ENCODE measurements at regions not wholly inside any gene's neighbourhood (a gene's known extent, or its start where the extent isn't known, plus 50 kb on each side); places are given as distances from the start of the nearest gene placed in this dataset.

GRCh38 chr2:6564326-6564725 is 301.4 kb downstream of the CMPK2 start:
- H3K4me3 Mint-ChIP-seq, result no peak overlapping the region
- ChIA-PET POLR2A (no interaction called here), CTCF (no interaction called here)
- H3K9me3 Mint-ChIP-seq, result peaks cover 0 to 4% (median 0%) of the 10 kb centered on the region in 3 donors
- no peak for DNase-seq
- no peaks in the 10 kb centered on the region for H3K36me3 Mint-ChIP-seq
- Histone ChIP-seq H3K27ac (ENCODE audit: low read length) (no peak overlapping the region), H3K4me1 (ENCODE audit: control insufficient read depth in 1 of 2, extremely low read depth in 1 of 2, insufficient read depth in 2 of 2, low read length in 2 of 2) (no peaks in the 10 kb centered on the region), H3K9me3 (no peaks in the 10 kb centered on the region), H3K36me3 (ENCODE audit: control insufficient read depth in 2 of 2, extremely low read depth in 1 of 2, insufficient read depth in 1 of 2, low read length in 1 of 2) (no peaks in the 10 kb centered on the region), H3K4me3 (ENCODE audit: control insufficient read depth in 1 of 2, extremely low read depth in 1 of 2, low read length in 1 of 2) (no peak overlapping the region), H3K27me3 (replicated peaks in 1 of 2; ENCODE audit: control insufficient read depth in 2 of 2, extremely low read depth in 1 of 2, insufficient read depth in 2 of 2, low read length in 1 of 2) (no peaks in the 10 kb centered on the region)
- WGBS (ENCODE audit: insufficient coverage), result 100% methylated on average over 1 of the region's 1 CpG
- H3K27me3 Mint-ChIP-seq, result peaks cover 0 to 16% of the 10 kb centered on the region in 2 donors
- no peaks in the 10 kb centered on the region for H3K4me1 Mint-ChIP-seq
- no peak overlapping the region for H3K27ac Mint-ChIP-seq
- no peak for ATAC-seq (replicated peaks in 1 of 4)

DNA sequence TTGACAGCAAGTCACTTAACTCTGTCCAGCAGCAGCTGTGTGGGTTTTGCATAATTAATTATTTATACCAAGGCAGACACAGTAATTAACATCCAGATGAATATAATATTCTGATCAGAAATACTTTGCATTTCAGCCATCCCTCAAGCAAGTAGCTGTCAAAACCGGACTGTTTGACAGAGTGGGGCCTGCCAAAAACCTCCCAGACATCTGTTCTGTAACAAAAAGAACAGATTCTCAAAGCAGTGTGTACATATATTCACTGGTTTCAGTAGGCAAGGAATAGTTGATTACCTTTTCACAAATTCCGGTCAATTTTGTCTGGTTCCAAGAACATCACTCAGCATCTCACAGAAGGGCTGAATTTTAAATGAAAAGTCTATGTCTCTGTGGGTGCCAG is 291.6 kb downstream of the CMPK2 start:
- CTCF ChIA-PET, result no interaction called here
- ATAC-seq (replicated peaks in 1 of 4) (no peak), DNase-seq (no peak)
- 100% methylated on average over 1 of the region's 2 CpGs for WGBS (ENCODE audit: insufficient coverage)
- Mint-ChIP-seq H3K4me3 (no peak overlapping the region), H3K27ac (no peak overlapping the region), H3K9me3 (peaks cover 5 to 6% (median 5%) of the 10 kb centered on the region in 3 donors), H3K36me3 (no peaks in the 10 kb centered on the region), H3K4me1 (no peaks in the 10 kb centered on the region), H3K27me3 (peaks cover 6 to 10% of the 10 kb centered on the region in 2 donors)
- no peak overlapping the region for H3K27ac ChIP-seq (ENCODE audit: low read length)
- POLR2A ChIA-PET, result no interaction called here
- H3K4me1 ChIP-seq (ENCODE audit: control insufficient read depth in 1 of 2, extremely low read depth in 1 of 2, insufficient read depth in 2 of 2, low read length in 2 of 2), result no peaks in the 10 kb centered on the region
- H3K27me3 ChIP-seq (replicated peaks in 1 of 2; ENCODE audit: control insufficient read depth in 2 of 2, extremely low read depth in 1 of 2, insufficient read depth in 2 of 2, low read length in 1 of 2), result no peaks in the 10 kb centered on the region
- no peaks in the 10 kb centered on the region for H3K36me3 ChIP-seq (ENCODE audit: control insufficient read depth in 2 of 2, extremely low read depth in 1 of 2, insufficient read depth in 1 of 2, low read length in 1 of 2)
- H3K9me3 ChIP-seq, result no peaks in the 10 kb centered on the region
- no peak overlapping the region for H3K4me3 ChIP-seq (ENCODE audit: control insufficient read depth in 1 of 2, extremely low read depth in 1 of 2, low read length in 1 of 2)

DNA sequence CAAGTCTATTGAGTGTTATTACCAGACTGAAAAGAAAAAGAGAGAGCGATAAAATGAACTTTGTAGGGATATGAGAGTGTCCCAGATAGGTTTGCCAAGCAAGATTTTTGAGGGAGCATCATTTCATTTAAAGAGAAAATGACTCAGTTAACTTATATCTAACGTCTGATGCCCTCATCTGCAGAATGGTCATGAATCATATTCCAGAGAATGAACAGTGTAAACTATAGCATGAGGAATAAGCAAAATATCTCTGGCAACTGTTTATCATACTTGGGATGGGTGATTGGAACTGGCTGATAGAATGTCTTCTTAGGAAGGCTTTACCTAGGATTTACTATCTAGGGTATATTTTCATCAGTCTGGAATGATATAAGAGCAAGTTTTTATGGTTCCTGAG is 289.4 kb downstream of the CMPK2 start:
- ChIA-PET POLR2A (no interaction called here), CTCF (no interaction called here)
- H3K36me3 ChIP-seq (ENCODE audit: control insufficient read depth in 2 of 2, extremely low read depth in 1 of 2, insufficient read depth in 1 of 2, low read length in 1 of 2), result no peaks in the 10 kb centered on the region
- H3K9me3 ChIP-seq, result no peaks in the 10 kb centered on the region
- H3K27me3 Mint-ChIP-seq, result peaks cover 6 to 10% of the 10 kb centered on the region in 2 donors
- no peak overlapping the region for H3K4me3 ChIP-seq (ENCODE audit: control insufficient read depth in 1 of 2, extremely low read depth in 1 of 2, low read length in 1 of 2)
- no peaks in the 10 kb centered on the region for H3K27me3 ChIP-seq (replicated peaks in 1 of 2; ENCODE audit: control insufficient read depth in 2 of 2, extremely low read depth in 1 of 2, insufficient read depth in 2 of 2, low read length in 1 of 2)
- no peaks in the 10 kb centered on the region for H3K4me1 Mint-ChIP-seq
- no peak overlapping the region for H3K4me3 Mint-ChIP-seq
- ATAC-seq (replicated peaks in 1 of 4), result no peak
- H3K4me1 ChIP-seq (ENCODE audit: control insufficient read depth in 1 of 2, extremely low read depth in 1 of 2, insufficient read depth in 2 of 2, low read length in 2 of 2), result no peaks in the 10 kb centered on the region
- no peak overlapping the region for H3K27ac ChIP-seq (ENCODE audit: low read length)
- H3K36me3 Mint-ChIP-seq, result no peaks in the 10 kb centered on the region
- no CpG with 5 or more reads among the region's 2 CpGs for WGBS (ENCODE audit: insufficient coverage)
- DNase-seq, result no peak
- peaks cover 0 to 2% (median 0%) of the 10 kb centered on the region in 3 donors for H3K9me3 Mint-ChIP-seq
- no peak overlapping the region for H3K27ac Mint-ChIP-seq

GRCh38 chr2:6577960-6578359 is 287.7 kb downstream of the CMPK2 start:
- ATAC-seq (replicated peaks in 1 of 4), result no peak
- Histone ChIP-seq H3K27me3 (replicated peaks in 1 of 2; ENCODE audit: control insufficient read depth in 2 of 2, extremely low read depth in 1 of 2, insufficient read depth in 2 of 2, low read length in 1 of 2) (no peaks in the 10 kb centered on the region), H3K36me3 (ENCODE audit: control insufficient read depth in 2 of 2, extremely low read depth in 1 of 2, insufficient read depth in 1 of 2, low read length in 1 of 2) (no peaks in the 10 kb centered on the region), H3K4me1 (ENCODE audit: control insufficient read depth in 1 of 2, extremely low read depth in 1 of 2, insufficient read depth in 2 of 2, low read length in 2 of 2) (no peaks in the 10 kb centered on the region), H3K27ac (ENCODE audit: low read length) (no peak overlapping the region), H3K9me3 (no peaks in the 10 kb centered on the region), H3K4me3 (ENCODE audit: control insufficient read depth in 1 of 2, extremely low read depth in 1 of 2, low read length in 1 of 2) (no peak overlapping the region)
- 71% methylated on average over 1 of the region's 3 CpGs for WGBS (ENCODE audit: insufficient coverage)
- DNase-seq, result no peak
- Mint-ChIP-seq H3K4me1 (no peaks in the 10 kb centered on the region), H3K36me3 (no peaks in the 10 kb centered on the region), H3K27me3 (peaks cover 3 to 10% of the 10 kb centered on the region in 2 donors), H3K4me3 (no peak overlapping the region), H3K9me3 (no peaks in the 10 kb centered on the region), H3K27ac (no peak overlapping the region)
- POLR2A ChIA-PET, result no interaction called here
- CTCF ChIA-PET, result no interaction called here

- Histone ChIP-seq H3K4me1 (ENCODE audit: control insufficient read depth in 1 of 2, extremely low read depth in 1 of 2, insufficient read depth in 2 of 2, low read length in 2 of 2) (no peaks in the 10 kb centered on the region), H3K9me3 (no peaks in the 10 kb centered on the region), H3K27ac (ENCODE audit: low read length) (no peak overlapping the region), H3K4me3 (ENCODE audit: control insufficient read depth in 1 of 2, extremely low read depth in 1 of 2, low read length in 1 of 2) (no peak overlapping the region), H3K36me3 (ENCODE audit: control insufficient read depth in 2 of 2, extremely low read depth in 1 of 2, insufficient read depth in 1 of 2, low read length in 1 of 2) (no peaks in the 10 kb centered on the region), H3K27me3 (replicated peaks in 1 of 2; ENCODE audit: control insufficient read depth in 2 of 2, extremely low read depth in 1 of 2, insufficient read depth in 2 of 2, low read length in 1 of 2) (no peaks in the 10 kb centered on the region)
- ATAC-seq (replicated peaks in 1 of 4) (no peak), DNase-seq (no peak)
- Mint-ChIP-seq H3K9me3 (no peaks in the 10 kb centered on the region), H3K27me3 (peaks cover 3 to 10% of the 10 kb centered on the region in 2 donors), H3K36me3 (no peaks in the 10 kb centered on the region), H3K4me3 (no peak overlapping the region), H3K4me1 (no peaks in the 10 kb centered on the region), H3K27ac (no peak overlapping the region)
- 100% methylated on average over 2 of the region's 4 CpGs for WGBS (ENCODE audit: insufficient coverage)
- CTCF ChIA-PET, result no interaction called here
- POLR2A ChIA-PET, result no interaction called here
These were observed 287.3 kb downstream of the CMPK2 start for GRCh38 chr2:6578416-6578815.

DNA sequence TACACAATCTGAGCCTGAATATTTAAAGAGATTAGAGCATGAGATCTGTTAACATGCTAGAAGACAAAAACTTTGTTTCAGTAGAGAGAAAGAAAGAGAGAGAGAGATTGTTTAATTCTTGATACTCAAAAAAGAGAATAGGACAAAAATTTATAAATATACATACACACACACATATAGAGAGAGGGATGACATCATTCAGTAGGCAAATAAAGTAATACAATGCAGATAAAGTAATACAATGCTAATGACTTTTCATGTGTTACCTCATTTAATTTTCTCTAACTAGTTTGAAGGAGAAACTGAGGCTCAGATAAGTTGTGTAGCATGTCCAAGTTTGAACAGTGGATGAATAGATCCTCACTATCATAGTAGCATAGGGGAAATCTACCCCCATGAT is 286.4 kb downstream of the CMPK2 start:
- H3K4me3 Mint-ChIP-seq, result no peak overlapping the region
- H3K27ac ChIP-seq (ENCODE audit: low read length), result no peak overlapping the region
- no peaks in the 10 kb centered on the region for H3K9me3 Mint-ChIP-seq
- DNase-seq, result no peak
- no peak overlapping the region for H3K4me3 ChIP-seq (ENCODE audit: control insufficient read depth in 1 of 2, extremely low read depth in 1 of 2, low read length in 1 of 2)
- ChIA-PET POLR2A (no interaction called here), CTCF (no interaction called here)
- no peaks in the 10 kb centered on the region for H3K4me1 ChIP-seq (ENCODE audit: control insufficient read depth in 1 of 2, extremely low read depth in 1 of 2, insufficient read depth in 2 of 2, low read length in 2 of 2)
- no peak overlapping the region for H3K27ac Mint-ChIP-seq
- H3K9me3 ChIP-seq, result no peaks in the 10 kb centered on the region
- H3K36me3 ChIP-seq (ENCODE audit: control insufficient read depth in 2 of 2, extremely low read depth in 1 of 2, insufficient read depth in 1 of 2, low read length in 1 of 2), result no peaks in the 10 kb centered on the region
- H3K27me3 Mint-ChIP-seq, result peaks cover 3 to 10% of the 10 kb centered on the region in 2 donors
- no peaks in the 10 kb centered on the region for H3K4me1 Mint-ChIP-seq
- no peaks in the 10 kb centered on the region for H3K27me3 ChIP-seq (replicated peaks in 1 of 2; ENCODE audit: control insufficient read depth in 2 of 2, extremely low read depth in 1 of 2, insufficient read depth in 2 of 2, low read length in 1 of 2)
- ATAC-seq (replicated peaks in 1 of 4), result no peak
- no peaks in the 10 kb centered on the region for H3K36me3 Mint-ChIP-seq

GRCh38 chr2:6580982-6581381 is 284.7 kb downstream of the CMPK2 start:
- H3K9me3 Mint-ChIP-seq, result no peaks in the 10 kb centered on the region
- Histone ChIP-seq H3K27ac (ENCODE audit: low read length) (no peak overlapping the region), H3K27me3 (replicated peaks in 1 of 2; ENCODE audit: control insufficient read depth in 2 of 2, extremely low read depth in 1 of 2, insufficient read depth in 2 of 2, low read length in 1 of 2) (no peaks in the 10 kb centered on the region), H3K9me3 (no peaks in the 10 kb centered on the region), H3K4me1 (ENCODE audit: control insufficient read depth in 1 of 2, extremely low read depth in 1 of 2, insufficient read depth in 2 of 2, low read length in 2 of 2) (no peaks in the 10 kb centered on the region), H3K4me3 (ENCODE audit: control insufficient read depth in 1 of 2, extremely low read depth in 1 of 2, low read length in 1 of 2) (no peak overlapping the region), H3K36me3 (ENCODE audit: control insufficient read depth in 2 of 2, extremely low read depth in 1 of 2, insufficient read depth in 1 of 2, low read length in 1 of 2) (no peaks in the 10 kb centered on the region)
- peaks cover 3 to 10% of the 10 kb centered on the region in 2 donors for H3K27me3 Mint-ChIP-seq
- ATAC-seq (replicated peaks in 1 of 4) (no peak), DNase-seq (no peak)
- CTCF ChIA-PET, result no interaction called here
- 92% methylated on average over 3 of the region's 4 CpGs for WGBS (ENCODE audit: insufficient coverage)
- H3K36me3 Mint-ChIP-seq, result no peaks in the 10 kb centered on the region
- H3K4me1 Mint-ChIP-seq, result no peaks in the 10 kb centered on the region
- no peak overlapping the region for H3K27ac Mint-ChIP-seq
- no peak overlapping the region for H3K4me3 Mint-ChIP-seq
- POLR2A ChIA-PET, result no interaction called here
